Glutamatergic neuron (in vitro differentiated cells): ENCODE measurements at regions not wholly inside any gene's neighbourhood (a gene's known extent, or its start where the extent isn't known, plus 50 kb on each side); places are given as distances from the start of the nearest gene placed in this dataset.

ENCODE experiments used
- DNase-seq: peaks from one replicate; pipeline ENCODE4 v3.0.0; 2022
- H3K27ac Mint-ChIP-seq: one replicate; pipeline ENCODE4 v1.8.0; 2020; ENCODE audit warnings: mild to moderate bottlenecking, mixed read lengths, inconsistent platforms; ENCODE audit not compliant: unreplicated experiment
- H3K27me3 Mint-ChIP-seq: one replicate; pipeline ENCODE4 v1.8.0; 2020; ENCODE audit warnings: mild to moderate bottlenecking, moderate library complexity, mixed read lengths, inconsistent platforms; ENCODE audit not compliant: unreplicated experiment
- H3K36me3 Mint-ChIP-seq: one replicate; pipeline ENCODE4 v1.8.0; 2020; ENCODE audit warnings: mild to moderate bottlenecking, mixed read lengths, inconsistent platforms; ENCODE audit not compliant: unreplicated experiment
- H3K4me1 Mint-ChIP-seq: one replicate; pipeline ENCODE4 v1.8.0; 2020; ENCODE audit warnings: mild to moderate bottlenecking, low read depth, mixed read lengths, inconsistent platforms; ENCODE audit not compliant: unreplicated experiment
- H3K4me3 Mint-ChIP-seq: one replicate; pipeline ENCODE4 v1.8.0; 2020; ENCODE audit warnings: mild to moderate bottlenecking, mixed read lengths, inconsistent platforms; ENCODE audit not compliant: unreplicated experiment
- H3K9me3 Mint-ChIP-seq: one replicate; pipeline ENCODE4 v1.8.0; 2020; ENCODE audit warnings: mild to moderate bottlenecking, moderate library complexity, mixed read lengths, inconsistent platforms; ENCODE audit not compliant: unreplicated experiment
- TF ChIP-seq, protein P1 (sequence below): fragments of 200-600 bp; sonication (generic); IDR thresholded peaks from one replicate; pipeline ENCODE4 v1.5.0; 2021; ENCODE audit not compliant: partially characterized antibody, unreplicated experiment

GRCh38 chr10:47196691-47197090 lies 103.3 kb upstream of the GDF10 start:
- Mint-ChIP-seq H3K27ac (no peak overlapping the region), H3K27me3 (peaks cover 3% of the 10 kb centered on the region)

DNA sequence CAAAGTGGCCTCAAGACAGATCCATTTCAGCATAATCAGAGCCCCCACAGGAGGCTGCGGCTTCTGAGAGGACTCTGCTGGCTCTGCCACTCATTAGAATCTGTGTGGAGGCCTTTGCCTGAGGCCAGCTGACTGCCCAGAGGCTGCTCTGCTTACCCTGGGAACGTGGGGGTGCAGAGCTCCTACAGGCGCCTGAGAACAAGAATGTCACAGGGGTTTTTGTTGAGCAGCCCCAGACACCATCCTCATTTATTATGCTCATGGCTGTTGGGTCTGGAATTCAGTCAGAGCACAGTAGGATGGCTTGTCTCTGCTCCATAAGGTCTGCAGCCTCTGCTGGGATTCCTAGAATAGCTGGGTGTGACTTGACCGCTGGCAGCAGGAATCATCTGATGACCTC lies 101.8 kb upstream of the GDF10 start:
- Mint-ChIP-seq H3K36me3 (no peaks in the 10 kb centered on the region), H3K4me1 (no peaks in the 10 kb centered on the region), H3K9me3 (peaks cover 1% of the 10 kb centered on the region), H3K27me3 (peaks cover 3% of the 10 kb centered on the region), H3K27ac (no peak overlapping the region), H3K4me3 (no peak overlapping the region)
- DNase-seq = no peak
- TF ChIP-seq, protein P1, sequence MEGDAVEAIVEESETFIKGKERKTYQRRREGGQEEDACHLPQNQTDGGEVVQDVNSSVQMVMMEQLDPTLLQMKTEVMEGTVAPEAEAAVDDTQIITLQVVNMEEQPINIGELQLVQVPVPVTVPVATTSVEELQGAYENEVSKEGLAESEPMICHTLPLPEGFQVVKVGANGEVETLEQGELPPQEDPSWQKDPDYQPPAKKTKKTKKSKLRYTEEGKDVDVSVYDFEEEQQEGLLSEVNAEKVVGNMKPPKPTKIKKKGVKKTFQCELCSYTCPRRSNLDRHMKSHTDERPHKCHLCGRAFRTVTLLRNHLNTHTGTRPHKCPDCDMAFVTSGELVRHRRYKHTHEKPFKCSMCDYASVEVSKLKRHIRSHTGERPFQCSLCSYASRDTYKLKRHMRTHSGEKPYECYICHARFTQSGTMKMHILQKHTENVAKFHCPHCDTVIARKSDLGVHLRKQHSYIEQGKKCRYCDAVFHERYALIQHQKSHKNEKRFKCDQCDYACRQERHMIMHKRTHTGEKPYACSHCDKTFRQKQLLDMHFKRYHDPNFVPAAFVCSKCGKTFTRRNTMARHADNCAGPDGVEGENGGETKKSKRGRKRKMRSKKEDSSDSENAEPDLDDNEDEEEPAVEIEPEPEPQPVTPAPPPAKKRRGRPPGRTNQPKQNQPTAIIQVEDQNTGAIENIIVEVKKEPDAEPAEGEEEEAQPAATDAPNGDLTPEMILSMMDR = no peak

More at GRCh38 chr10:47196691-47197090, 103.3 kb upstream of the GDF10 start:
- no peaks in the 10 kb centered on the region for H3K36me3 Mint-ChIP-seq
- H3K9me3 Mint-ChIP-seq = peaks cover 1% of the 10 kb centered on the region
- no peak overlapping the region for H3K4me3 Mint-ChIP-seq
- TF ChIP-seq, protein P1 = no peak
- no peaks in the 10 kb centered on the region for H3K4me1 Mint-ChIP-seq
- no peak for DNase-seq

GRCh38 chr10:47205192-47205591 lies 94.8 kb upstream of the GDF10 start:
- Mint-ChIP-seq H3K9me3 (no peaks in the 10 kb centered on the region), H3K4me1 (no peaks in the 10 kb centered on the region), H3K36me3 (no peaks in the 10 kb centered on the region), H3K27ac (no peak overlapping the region), H3K27me3 (peaks cover 2% of the 10 kb centered on the region), H3K4me3 (no peak overlapping the region)
- TF ChIP-seq, protein P1 = no peak
- DNase-seq = no peak

GRCh38 chr10:47206449-47207280 lies 93.3 kb upstream of the GDF10 start:
- no peaks in the 10 kb centered on the region for H3K9me3 Mint-ChIP-seq
- no peak for DNase-seq
- H3K27me3 Mint-ChIP-seq = peaks cover 2% of the 10 kb centered on the region
- H3K4me1 Mint-ChIP-seq = no peaks in the 10 kb centered on the region
- TF ChIP-seq, protein P1 = no peak
- H3K27ac Mint-ChIP-seq = no peak overlapping the region
- H3K4me3 Mint-ChIP-seq = no peak overlapping the region
- H3K36me3 Mint-ChIP-seq = peaks cover 4% of the 10 kb centered on the region

GRCh38 chr10:47207281-47207615 lies 92.7 kb upstream of the GDF10 start:
- H3K27me3 Mint-ChIP-seq = peaks cover 2% of the 10 kb centered on the region
- TF ChIP-seq, protein P1 = no peak
- no peak overlapping the region for H3K4me3 Mint-ChIP-seq
- no peaks in the 10 kb centered on the region for H3K4me1 Mint-ChIP-seq
- no peak for DNase-seq
- H3K27ac Mint-ChIP-seq = no peak overlapping the region
- H3K9me3 Mint-ChIP-seq = no peaks in the 10 kb centered on the region
- peaks cover 7% of the 10 kb centered on the region for H3K36me3 Mint-ChIP-seq
